Gastrocnemius medialis (tissue), 4 donors: ENCODE measurements at regions not wholly inside any gene's neighbourhood (a gene's known extent, or its start where the extent isn't known, plus 50 kb on each side); places are given as distances from the start of the nearest gene placed in this dataset.
"Not testable (repeated sequence)": the region's sequence is repeated elsewhere in the genome, so short reads cannot be mapped to it uniquely, and the experiment has no call there.

ENCODE experiments used
- CTCF ChIP-seq, 5 experiments: fragments of 450-650 bp in 3 of 5; fragments of 200-600 bp in 2 of 5; sonication (generic) in 2 of 5; IDR thresholded peaks in 4 of 5; conservative IDR thresholded peaks in 1 of 5; 1 replicate in 4 of 5; 2 replicates in 1 of 5; pipeline ENCODE4 v1.5.1; 2016 to 2019; ENCODE audit warnings: antibody characterized with exemption in 5 of 5, mild to moderate bottlenecking in 3 of 5, moderate library complexity in 3 of 5
- POLR2A ChIP-seq, 2 donors: fragments of 450-650 bp; IDR thresholded peaks; one replicate each; pipeline ENCODE4 v1.6.1; 2017; ENCODE audit warnings: antibody characterized with exemption in 2 of 2, mild to moderate bottlenecking in 2 of 2, moderate library complexity in 2 of 2

DNA sequence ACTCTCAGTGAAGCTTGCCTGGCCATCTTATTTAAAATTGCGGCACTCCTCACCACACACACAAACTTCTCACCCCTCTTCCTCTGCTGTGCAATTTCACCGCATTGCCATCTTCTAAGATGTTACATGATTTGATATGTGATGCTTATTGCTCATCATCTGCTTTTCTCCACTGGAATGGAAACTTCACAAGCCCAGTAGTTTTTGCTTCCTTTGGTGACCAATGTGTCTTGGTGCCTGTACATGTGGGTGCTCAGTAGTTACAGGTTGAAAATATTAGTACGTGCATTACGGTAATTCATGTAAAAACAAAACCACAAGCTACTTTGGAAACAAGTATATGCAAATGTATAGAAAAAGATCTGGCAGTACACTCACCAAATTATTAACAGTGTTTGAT is 99.2 kb downstream of the SPDYE17 start:
- not testable (repeated sequence) for TF ChIP-seq CTCF (IDR thresholded peaks at IDR 0.05 in 4 of 5, conservative IDR thresholded peaks at IDR 0.05 in 1 of 5); POLR2A (IDR thresholded peaks at IDR 0.05)
